ENCODE measurements at regions not wholly inside any gene's neighbourhood (a gene's known extent, or its start where the extent isn't known, plus 50 kb on each side); places are given as distances from the start of the nearest gene placed in this dataset.

- DNase-seq = no peak
Observed at GRCh38 chr4:58935332-58935731, 1825.1 kb upstream of the IGFBP7 start.

GRCh38 chr4:58936436-58936835 is 1826.3 kb upstream of the IGFBP7 start:
- DNase-seq = no peak

- DNase-seq = no peak
Observed at GRCh38 chr4:58940167-58940566, 1830.0 kb upstream of the IGFBP7 start.

- no peak for DNase-seq
Observed at GRCh38 chr4:58941286-58941685, 1831.1 kb upstream of the IGFBP7 start.

- DNase-seq = no peak
Observed at GRCh38 chr4:58953575-58953974, 1843.4 kb upstream of the IGFBP7 start.

- DNase-seq = no peak
Observed at GRCh38 chr4:58957711-58958110, 1847.5 kb upstream of the IGFBP7 start.

- no peak for DNase-seq
Observed at GRCh38 chr4:58961283-58961682, 1851.1 kb upstream of the IGFBP7 start.

- DNase-seq = no peak
Observed at GRCh38 chr4:58961925-58962324, 1851.7 kb upstream of the IGFBP7 start.

- no peak for DNase-seq
Observed at GRCh38 chr4:58962424-58962823, 1852.2 kb upstream of the IGFBP7 start.

GRCh38 chr4:58981828-58982227 is 1871.6 kb upstream of the IGFBP7 start:
- DNase-seq = no peak

GRCh38 chr4:58983887-58984286 is 1873.7 kb upstream of the IGFBP7 start:
- no peak for DNase-seq

- DNase-seq = no peak
Observed at GRCh38 chr4:59002148-59002547, 1892.0 kb upstream of the IGFBP7 start.

GRCh38 chr4:59024257-59024656 is 1914.1 kb upstream of the IGFBP7 start:
- DNase-seq = no peak

GRCh38 chr4:59037812-59038211 is 1927.6 kb upstream of the IGFBP7 start:
- no peak for DNase-seq

- DNase-seq = no peak
Observed at GRCh38 chr4:59039046-59039445, 1928.9 kb upstream of the IGFBP7 start.

GRCh38 chr4:59044286-59044900 is 1934.2 kb upstream of the IGFBP7 start:
- no peak for DNase-seq

GRCh38 chr4:59054086-59054485 is 1943.9 kb upstream of the IGFBP7 start:
- DNase-seq = no peak

- no peak for DNase-seq
Observed at GRCh38 chr4:59057804-59058203, 1947.6 kb upstream of the IGFBP7 start.

- DNase-seq = no peak
Observed at GRCh38 chr4:59058543-59058942, 1948.4 kb upstream of the IGFBP7 start.

- DNase-seq = no peak
Observed at GRCh38 chr4:59060002-59060846, 1950.0 kb upstream of the IGFBP7 start.

GRCh38 chr4:59060895-59061294 is 1950.7 kb upstream of the IGFBP7 start:
- no peak for DNase-seq

GRCh38 chr4:59063015-59063720 is 1953.0 kb upstream of the IGFBP7 start:
- no peak for DNase-seq

- no peak for DNase-seq
Observed at GRCh38 chr4:59068722-59069418, 1958.7 kb upstream of the IGFBP7 start.

Measured in activated CD4-positive, alpha-beta T cell treated with anti-CD3 and anti-CD28 coated beads, Interleukin-2, Interleukin-6, amounts not matched to agents 100 ng/mL and 50 ng/mL, durations not matched to agents 16 hours and 8 hours (primary cell).